Uterus (tissue), 2 donors: ENCODE measurements at regions not wholly inside any gene's neighbourhood (a gene's known extent, or its start where the extent isn't known, plus 50 kb on each side); places are given as distances from the start of the nearest gene placed in this dataset.

ENCODE experiments used
- POLR2A ChIP-seq, 2 donors: fragments of 450-650 bp; IDR thresholded peaks; one replicate each; pipeline ENCODE4 v1.6.1; 2016; ENCODE audit warnings: antibody characterized with exemption in 2 of 2, mild to moderate bottlenecking in 1 of 2, moderate library complexity in 1 of 2
- TF ChIP-seq, protein P1 (sequence below), 4 experiments: fragments of 200-600 bp in 2 of 4; fragments of 450-650 bp in 2 of 4; sonication (generic) in 2 of 4; IDR thresholded peaks; one replicate each; pipeline ENCODE4 v1.5.1; 2016 to 2019; ENCODE audit warnings: antibody characterized with exemption in 4 of 4, mild to moderate bottlenecking in 2 of 4, moderate library complexity in 1 of 4

DNA sequence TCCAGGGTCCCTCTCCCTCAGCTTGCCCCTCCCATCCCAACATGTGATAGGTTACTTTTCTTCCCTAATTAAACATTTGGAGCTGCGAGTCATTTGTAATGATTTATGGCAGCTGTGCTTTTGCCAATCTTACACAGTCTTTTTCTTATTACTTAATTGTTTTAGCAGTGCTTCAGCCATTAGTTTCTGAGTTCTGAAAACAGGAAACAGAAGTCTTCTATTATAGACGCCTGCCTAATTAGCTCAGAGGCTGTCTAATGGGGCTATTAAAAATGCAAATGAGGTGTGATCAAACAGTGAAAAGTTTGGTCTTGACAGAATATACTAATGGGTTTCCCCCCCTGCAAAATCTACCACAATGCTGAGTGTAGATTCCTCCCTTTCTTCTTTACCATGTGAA is 388.3 kb upstream of the CELF4 start:
- no peak for TF ChIP-seq POLR2A (IDR thresholded peaks at IDR 0.05)
- TF ChIP-seq, protein P1, sequence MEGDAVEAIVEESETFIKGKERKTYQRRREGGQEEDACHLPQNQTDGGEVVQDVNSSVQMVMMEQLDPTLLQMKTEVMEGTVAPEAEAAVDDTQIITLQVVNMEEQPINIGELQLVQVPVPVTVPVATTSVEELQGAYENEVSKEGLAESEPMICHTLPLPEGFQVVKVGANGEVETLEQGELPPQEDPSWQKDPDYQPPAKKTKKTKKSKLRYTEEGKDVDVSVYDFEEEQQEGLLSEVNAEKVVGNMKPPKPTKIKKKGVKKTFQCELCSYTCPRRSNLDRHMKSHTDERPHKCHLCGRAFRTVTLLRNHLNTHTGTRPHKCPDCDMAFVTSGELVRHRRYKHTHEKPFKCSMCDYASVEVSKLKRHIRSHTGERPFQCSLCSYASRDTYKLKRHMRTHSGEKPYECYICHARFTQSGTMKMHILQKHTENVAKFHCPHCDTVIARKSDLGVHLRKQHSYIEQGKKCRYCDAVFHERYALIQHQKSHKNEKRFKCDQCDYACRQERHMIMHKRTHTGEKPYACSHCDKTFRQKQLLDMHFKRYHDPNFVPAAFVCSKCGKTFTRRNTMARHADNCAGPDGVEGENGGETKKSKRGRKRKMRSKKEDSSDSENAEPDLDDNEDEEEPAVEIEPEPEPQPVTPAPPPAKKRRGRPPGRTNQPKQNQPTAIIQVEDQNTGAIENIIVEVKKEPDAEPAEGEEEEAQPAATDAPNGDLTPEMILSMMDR (IDR thresholded peaks at IDR 0.05): no peak
